HCT116 (cell line): ENCODE measurements at regions not wholly inside any gene's neighbourhood (a gene's known extent, or its start where the extent isn't known, plus 50 kb on each side); places are given as distances from the start of the nearest gene placed in this dataset.

ENCODE experiments used
- ATAC-seq: fragments of 200-7000 bp; cut with Tn5 transposase; 2 replicates; pipeline ENCODE4 v1.9.1; 2020; ENCODE audit warnings: mild to moderate bottlenecking, moderate library complexity
- BruUV-seq: library from RNA; stranded (reverse); fragments of 400-500 nt; replicated peaks from 2 replicates; lab custom pipeline; 2021; lab: Mats Ljungman, UMichigan
- CTCF ChIA-PET: fragments of 300-600 bp; sonication (Branson Sonifier 250); formaldehyde crosslinking; loops from one replicate; lab custom pipeline; 2021; ENCODE audit warnings: antibody characterized with exemption; lab: Charles Lee
- POLR2A ChIA-PET: fragments of 300-600, 350-600 bp; sonication (Branson Sonifier 250); formaldehyde crosslinking; loops from one replicate; lab custom pipeline; 2021; ENCODE audit warnings: antibody characterized with exemption; lab: Charles Lee
- RAD21 ChIA-PET, 2 experiments: fragments of 300-600 bp; sonication (Branson Sonifier 250); formaldehyde crosslinking; loops; one replicate each; lab custom pipeline; 2023; ENCODE audit warnings: low total read pairs in 2 of 2; ENCODE audit not compliant: uncharacterized antibody in 2 of 2, unreplicated experiment in 2 of 2, low non-redundant PET in 1 of 2; lab: Charles Lee
- DNase-seq: peaks from one replicate; pipeline ENCODE4 v3.0.0-alpha.2; 2010; ENCODE audit warnings: low read depth, low spot score
- H2AFZ ChIP-seq: fragments of 200-600 bp; shearing (Covaris generic), sonication (generic); 2 replicates; pipeline ENCODE4 v1.6.1; 2017; ENCODE audit warnings: low read depth, mixed run types, mixed read lengths, antibody characterized with exemption, low read length; ENCODE audit not compliant: poor library complexity, severe bottlenecking
- H3K27ac ChIP-seq: 2 replicates; pipeline ENCODE4 v1.5.1; 2012; ENCODE audit warnings: low read depth, low read length
- H3K27me3 ChIP-seq: fragments of 200-600 bp; sonication (generic); 2 replicates; pipeline ENCODE4 v1.6.1; 2016; ENCODE audit warnings: mixed run types, low read length, mixed read lengths; ENCODE audit not compliant: insufficient read depth
- H3K36me3 ChIP-seq, 2 experiments: fragments of 200-500 bp in 1 of 2; fragments of 200-600 bp in 1 of 2; sonication (Bioruptor generic) in 1 of 2; sonication (generic) in 1 of 2; 2 replicates each; pipeline versions ENCODE4 v1.5.1 to v1.6.1; 2014 to 2016; ENCODE audit warnings: low read length in 2 of 2, inconsistent platforms in 1 of 2, mixed read lengths in 1 of 2, mixed run types in 1 of 2; ENCODE audit not compliant: insufficient read depth in 2 of 2, control insufficient read depth in 1 of 2
- H3K4me1 ChIP-seq, 2 experiments: fragments of 200-600 bp in 1 of 2; sonication (generic) in 1 of 2; 2 replicates each; pipeline versions ENCODE4 v1.5.1 to v1.6.1; 2012 to 2017; ENCODE audit warnings: low read length in 2 of 2, inconsistent platforms in 1 of 2, mild to moderate bottlenecking in 1 of 2, mixed read lengths in 1 of 2, mixed run types in 1 of 2, moderate library complexity in 1 of 2; ENCODE audit not compliant: insufficient read depth in 2 of 2, control insufficient read depth in 1 of 2
- H3K4me2 ChIP-seq: fragments of 200-600 bp; sonication (generic); 2 replicates; pipeline ENCODE4 v1.6.1; 2017; ENCODE audit warnings: mixed run types, low read length, mixed read lengths
- H3K4me3 ChIP-seq, 2 experiments: fragments of 200-600 bp in 1 of 2; sonication (generic) in 1 of 2; replicated peaks in 1 of 2; 2 replicates each; pipeline ENCODE4 v1.5.1; 2011 to 2016; ENCODE audit warnings: low read length in 2 of 2, control low read depth in 1 of 2, low read depth in 1 of 2, mild to moderate bottlenecking in 1 of 2, mixed read lengths in 1 of 2, mixed run types in 1 of 2
- H3K79me2 ChIP-seq: fragments of 200-600 bp; sonication (generic); 2 replicates; pipeline ENCODE4 v1.6.1; 2017; ENCODE audit warnings: mild to moderate bottlenecking, mixed run types, low read length, moderate library complexity, mixed read lengths; ENCODE audit not compliant: insufficient read depth
- H3K9ac ChIP-seq: fragments of 200-600 bp; sonication (generic); 2 replicates; pipeline ENCODE4 v1.6.1; 2016; ENCODE audit warnings: low read length, mixed read lengths
- H3K9me2 ChIP-seq: fragments of 200-600 bp; sonication (generic), shearing (Covaris generic); 2 replicates; pipeline ENCODE4 v1.6.1; 2017; ENCODE audit warnings: mixed run types, mild to moderate bottlenecking, moderate library complexity; ENCODE audit not compliant: insufficient read depth
- H3K9me3 ChIP-seq, 2 experiments: fragments of 200-500 bp in 1 of 2; fragments of 200-600 bp in 1 of 2; sonication (Bioruptor generic) in 1 of 2; sonication (generic) in 1 of 2; 2 replicates each; pipeline ENCODE4 v1.6.1; 2014 to 2017; ENCODE audit warnings: low read length in 2 of 2, mixed read lengths in 2 of 2, inconsistent platforms in 1 of 2, low read depth in 1 of 2, mild to moderate bottlenecking in 1 of 2, mixed run types in 1 of 2, moderate library complexity in 1 of 2; ENCODE audit not compliant: control insufficient read depth in 1 of 2, insufficient read depth in 1 of 2
- H4K20me1 ChIP-seq: fragments of 200-600 bp; sonication (generic), shearing (Covaris generic); 2 replicates; pipeline ENCODE4 v1.6.1; 2017; ENCODE audit warnings: mixed run types, mild to moderate bottlenecking, moderate library complexity; ENCODE audit not compliant: insufficient read depth
- CBX3 ChIP-seq: IDR thresholded peaks from 2 replicates; pipeline ENCODE4 v1.6.1; 2012; ENCODE audit warnings: low read depth
- CEBPB ChIP-seq: IDR thresholded peaks from 2 replicates; pipeline ENCODE4 v1.6.1; 2012; ENCODE audit warnings: low read depth
- EGR1 ChIP-seq: IDR thresholded peaks from 2 replicates; pipeline ENCODE4 v1.6.1; 2012; ENCODE audit warnings: low read depth
- ELF1 ChIP-seq: IDR thresholded peaks from 2 replicates; pipeline ENCODE4 v1.6.1; 2012; ENCODE audit warnings: low read depth, borderline replicate concordance
- EZH2phosphoT487 ChIP-seq: fragments of 200-600 bp; IDR thresholded peaks from 2 replicates; pipeline ENCODE4 v1.6.1; 2018; ENCODE audit warnings: antibody characterized with exemption, borderline replicate concordance
- FOSL1 ChIP-seq: IDR thresholded peaks from 2 replicates; pipeline ENCODE4 v1.6.1; 2012; ENCODE audit warnings: low read depth
- JUND ChIP-seq: IDR thresholded peaks from 2 replicates; pipeline ENCODE4 v1.6.1; 2012
- POLR2A ChIP-seq: IDR thresholded peaks from 2 replicates; pipeline ENCODE4 v1.7.0; 2011; ENCODE audit warnings: borderline replicate concordance; ENCODE audit not compliant: insufficient read depth, insufficient read length; ENCODE audit errors: extremely low read depth
- POLR2AphosphoS5 ChIP-seq: IDR thresholded peaks from 2 replicates; pipeline ENCODE4 v1.6.1; 2011; ENCODE audit warnings: mild to moderate bottlenecking, low read depth, low read length, moderate library complexity
- RAD21 ChIP-seq: IDR thresholded peaks from 2 replicates; pipeline ENCODE4 v1.6.1; 2012; ENCODE audit warnings: low read depth, mild to moderate bottlenecking
- SIN3A ChIP-seq: IDR thresholded peaks from 2 replicates; pipeline ENCODE4 v1.6.1; 2012; ENCODE audit warnings: low read depth
- SP1 ChIP-seq: IDR thresholded peaks from 2 replicates; pipeline ENCODE4 v1.6.1; 2012; ENCODE audit warnings: low read depth
- YY1 ChIP-seq: IDR thresholded peaks from 2 replicates; pipeline ENCODE4 v1.6.1; 2011; ENCODE audit warnings: low read length, low read depth, moderate library complexity, mild to moderate bottlenecking; ENCODE audit not compliant: insufficient replicate concordance; ENCODE audit errors: extremely low read depth
- ZNF274 ChIP-seq: fragments of 200-500 bp; sonication (Bioruptor generic); IDR thresholded peaks from 2 replicates; pipeline ENCODE4 v1.6.1; 2014; ENCODE audit warnings: mild to moderate bottlenecking, low read depth, low read length, inconsistent platforms
- intact Hi-C: fragments of 100-400 bp; cut with micrococcal nuclease; formaldehyde crosslinking; loops from 2 replicates; pipeline ENCODE4 v1.10.0; 2022
- TF ChIP-seq, protein P1 (sequence below), 3 experiments: fragments of 200-600 bp in 1 of 3; sonication (generic) in 1 of 3; IDR thresholded peaks in 2 of 3; conservative IDR thresholded peaks in 1 of 3; 2 replicates each; pipeline ENCODE4 v1.5.1; 2012 to 2017; ENCODE audit warnings: low read depth in 2 of 3, low read length in 2 of 3, antibody characterized with exemption in 1 of 3, borderline replicate concordance in 1 of 3, control low read depth in 1 of 3, mild to moderate bottlenecking in 1 of 3, mixed read lengths in 1 of 3, mixed run types in 1 of 3, moderate library complexity in 1 of 3; ENCODE audit not compliant: insufficient read depth in 1 of 3
- TF ChIP-seq, protein P2 (sequence below): IDR thresholded peaks from 2 replicates; pipeline ENCODE4 v1.6.1; 2012
- TF ChIP-seq, protein P3 (sequence below): IDR thresholded peaks from 2 replicates; pipeline ENCODE4 v1.6.1; 2012; ENCODE audit warnings: low read depth
- TF ChIP-seq, protein P4 (sequence below): IDR thresholded peaks from 2 replicates; pipeline ENCODE4 v1.6.1; 2012

DNA sequence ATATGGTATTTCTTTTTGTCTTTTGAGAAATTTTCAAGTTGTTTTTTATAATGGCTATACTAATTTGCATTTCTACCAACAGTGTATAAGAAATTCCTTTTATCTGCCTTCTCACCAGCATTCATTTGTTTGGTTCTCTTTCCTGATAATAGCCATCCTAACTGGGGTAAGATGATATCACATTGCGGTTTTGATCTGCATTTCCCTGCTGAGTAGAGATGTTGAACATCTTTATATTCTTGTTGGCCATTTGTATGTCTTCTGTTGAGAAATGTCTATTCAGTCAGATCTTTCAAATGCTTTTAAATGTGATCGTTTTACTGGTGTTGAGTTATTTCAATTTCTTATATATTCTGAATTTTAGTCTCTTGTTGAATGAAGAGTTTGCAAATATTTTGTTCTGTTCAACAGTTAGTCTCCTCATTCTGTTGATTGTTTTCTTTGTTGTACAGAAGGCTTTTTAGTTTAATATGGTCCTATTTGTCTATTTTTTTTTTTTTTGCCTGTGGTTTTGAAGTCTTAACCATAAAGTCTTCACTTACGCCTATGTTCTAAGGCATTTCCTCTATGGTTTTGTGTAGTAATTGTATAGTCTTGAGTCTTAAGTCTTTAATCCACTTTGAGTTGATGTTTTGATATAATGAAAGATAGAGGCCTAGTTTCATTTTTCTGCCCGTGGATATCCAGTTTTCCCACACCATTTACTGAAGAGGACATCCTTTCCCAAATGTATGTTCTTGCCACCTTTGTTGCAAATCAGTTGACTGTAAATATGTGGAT lies 1566.9 kb downstream of the STIM2 start:
- no peaks in the 10 kb centered on the region for H4K20me1 ChIP-seq
- no peak overlapping the region for H3K9ac ChIP-seq
- no peaks in the 10 kb centered on the region for H3K9me2 ChIP-seq
- intact Hi-C loops, result no loop called here
- no peak overlapping the region for H2AFZ ChIP-seq
- ChIA-PET CTCF (no interaction called here), POLR2A (no interaction called here), RAD21 (no interaction called here)
- DNase-seq, result no peak
- no TSS peak for BruUV-seq
- H3K27me3 ChIP-seq, result no peaks in the 10 kb centered on the region
- no peaks in the 10 kb centered on the region for H3K36me3 ChIP-seq
- TF ChIP-seq CBX3, result no peak
- TF ChIP-seq, protein P1, sequence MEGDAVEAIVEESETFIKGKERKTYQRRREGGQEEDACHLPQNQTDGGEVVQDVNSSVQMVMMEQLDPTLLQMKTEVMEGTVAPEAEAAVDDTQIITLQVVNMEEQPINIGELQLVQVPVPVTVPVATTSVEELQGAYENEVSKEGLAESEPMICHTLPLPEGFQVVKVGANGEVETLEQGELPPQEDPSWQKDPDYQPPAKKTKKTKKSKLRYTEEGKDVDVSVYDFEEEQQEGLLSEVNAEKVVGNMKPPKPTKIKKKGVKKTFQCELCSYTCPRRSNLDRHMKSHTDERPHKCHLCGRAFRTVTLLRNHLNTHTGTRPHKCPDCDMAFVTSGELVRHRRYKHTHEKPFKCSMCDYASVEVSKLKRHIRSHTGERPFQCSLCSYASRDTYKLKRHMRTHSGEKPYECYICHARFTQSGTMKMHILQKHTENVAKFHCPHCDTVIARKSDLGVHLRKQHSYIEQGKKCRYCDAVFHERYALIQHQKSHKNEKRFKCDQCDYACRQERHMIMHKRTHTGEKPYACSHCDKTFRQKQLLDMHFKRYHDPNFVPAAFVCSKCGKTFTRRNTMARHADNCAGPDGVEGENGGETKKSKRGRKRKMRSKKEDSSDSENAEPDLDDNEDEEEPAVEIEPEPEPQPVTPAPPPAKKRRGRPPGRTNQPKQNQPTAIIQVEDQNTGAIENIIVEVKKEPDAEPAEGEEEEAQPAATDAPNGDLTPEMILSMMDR (IDR thresholded peaks at IDR 0.05 in 2 of 3, conservative IDR thresholded peaks at IDR 0.05 in 1 of 3; ENCODE audit: borderline replicate concordance in 1 of 3, insufficient read depth in 1 of 3, low read depth in 2 of 3, low read length in 2 of 3), result no peak
- TF ChIP-seq, protein P2, sequence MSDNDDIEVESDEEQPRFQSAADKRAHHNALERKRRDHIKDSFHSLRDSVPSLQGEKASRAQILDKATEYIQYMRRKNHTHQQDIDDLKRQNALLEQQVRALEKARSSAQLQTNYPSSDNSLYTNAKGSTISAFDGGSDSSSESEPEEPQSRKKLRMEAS, result no peak
- no peak for TF ChIP-seq RAD21
- TF ChIP-seq POLR2A, result no peak
- no peak for TF ChIP-seq SIN3A
- no peak for TF ChIP-seq EGR1
- no peak for TF ChIP-seq ZNF274
- TF ChIP-seq FOSL1, result no peak
- TF ChIP-seq ELF1, result no peak
- TF ChIP-seq SP1, result no peak
- TF ChIP-seq, protein P3, sequence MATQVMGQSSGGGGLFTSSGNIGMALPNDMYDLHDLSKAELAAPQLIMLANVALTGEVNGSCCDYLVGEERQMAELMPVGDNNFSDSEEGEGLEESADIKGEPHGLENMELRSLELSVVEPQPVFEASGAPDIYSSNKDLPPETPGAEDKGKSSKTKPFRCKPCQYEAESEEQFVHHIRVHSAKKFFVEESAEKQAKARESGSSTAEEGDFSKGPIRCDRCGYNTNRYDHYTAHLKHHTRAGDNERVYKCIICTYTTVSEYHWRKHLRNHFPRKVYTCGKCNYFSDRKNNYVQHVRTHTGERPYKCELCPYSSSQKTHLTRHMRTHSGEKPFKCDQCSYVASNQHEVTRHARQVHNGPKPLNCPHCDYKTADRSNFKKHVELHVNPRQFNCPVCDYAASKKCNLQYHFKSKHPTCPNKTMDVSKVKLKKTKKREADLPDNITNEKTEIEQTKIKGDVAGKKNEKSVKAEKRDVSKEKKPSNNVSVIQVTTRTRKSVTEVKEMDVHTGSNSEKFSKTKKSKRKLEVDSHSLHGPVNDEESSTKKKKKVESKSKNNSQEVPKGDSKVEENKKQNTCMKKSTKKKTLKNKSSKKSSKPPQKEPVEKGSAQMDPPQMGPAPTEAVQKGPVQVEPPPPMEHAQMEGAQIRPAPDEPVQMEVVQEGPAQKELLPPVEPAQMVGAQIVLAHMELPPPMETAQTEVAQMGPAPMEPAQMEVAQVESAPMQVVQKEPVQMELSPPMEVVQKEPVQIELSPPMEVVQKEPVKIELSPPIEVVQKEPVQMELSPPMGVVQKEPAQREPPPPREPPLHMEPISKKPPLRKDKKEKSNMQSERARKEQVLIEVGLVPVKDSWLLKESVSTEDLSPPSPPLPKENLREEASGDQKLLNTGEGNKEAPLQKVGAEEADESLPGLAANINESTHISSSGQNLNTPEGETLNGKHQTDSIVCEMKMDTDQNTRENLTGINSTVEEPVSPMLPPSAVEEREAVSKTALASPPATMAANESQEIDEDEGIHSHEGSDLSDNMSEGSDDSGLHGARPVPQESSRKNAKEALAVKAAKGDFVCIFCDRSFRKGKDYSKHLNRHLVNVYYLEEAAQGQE, result no peak
- TF ChIP-seq YY1, result no peak
- TF ChIP-seq JUND, result no peak
- TF ChIP-seq CEBPB, result no peak
- TF ChIP-seq, protein P4, sequence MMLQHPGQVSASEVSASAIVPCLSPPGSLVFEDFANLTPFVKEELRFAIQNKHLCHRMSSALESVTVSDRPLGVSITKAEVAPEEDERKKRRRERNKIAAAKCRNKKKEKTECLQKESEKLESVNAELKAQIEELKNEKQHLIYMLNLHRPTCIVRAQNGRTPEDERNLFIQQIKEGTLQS, result no peak
- no peak for TF ChIP-seq EZH2phosphoT487
- no peak for TF ChIP-seq POLR2AphosphoS5
- H3K9me3 ChIP-seq, result no peaks in the 10 kb centered on the region
- no peaks in the 10 kb centered on the region for H3K4me1 ChIP-seq
- no peak overlapping the region for H3K27ac ChIP-seq
- no peak overlapping the region for H3K4me3 ChIP-seq
- no peaks in the 10 kb centered on the region for H3K79me2 ChIP-seq
- no peak for ATAC-seq
- H3K4me2 ChIP-seq, result no peak overlapping the region
